SK-N-SH treated with all-trans-retinoic acid at 6 μM for 48 hours (cell line): ENCODE measurements at regions not wholly inside any gene's neighbourhood (a gene's known extent, or its start where the extent isn't known, plus 50 kb on each side); places are given as distances from the start of the nearest gene placed in this dataset.
"Not testable (repeated sequence)": the region's sequence is repeated elsewhere in the genome, so short reads cannot be mapped to it uniquely, and the experiment has no call there.

Source experiments
- ARNTL ChIP-seq: fragments of 450-650 bp; formaldehyde crosslinking; IDR thresholded peaks from 2 replicates; pipeline ENCODE4 v1.5.0; 2020; ENCODE audit warnings: low read depth, mild to moderate bottlenecking, moderate library complexity, borderline replicate concordance
- BACH2 ChIP-seq: fragments of 250-450 bp; sonication (Bioruptor Pico); IDR thresholded peaks from 2 replicates; pipeline ENCODE4 v1.9.0; 2021; ENCODE audit warnings: mild to moderate bottlenecking, borderline replicate concordance
- ESRRG ChIP-seq: fragments of 250-450 bp; sonication (Bioruptor Pico); IDR thresholded peaks from 2 replicates; pipeline ENCODE4 v1.6.1; 2021; ENCODE audit warnings: mild to moderate bottlenecking
- OSR1 ChIP-seq: fragments of 250-450 bp; sonication (Bioruptor Pico); IDR thresholded peaks from 2 replicates; pipeline ENCODE4 v1.8.0; 2022; ENCODE audit warnings: moderate library complexity, mild to moderate bottlenecking, inconsistent platforms
- TOX ChIP-seq: fragments of 250-450 bp; sonication (Bioruptor Pico); IDR thresholded peaks from 2 replicates; pipeline ENCODE4 v1.8.0; 2021; ENCODE audit warnings: mild to moderate bottlenecking, moderate library complexity, borderline replicate concordance
- TF ChIP-seq, protein P1 (sequence below): fragments of 250-450 bp; sonication (Bioruptor Pico); IDR thresholded peaks from 2 replicates; pipeline ENCODE4 v1.8.0; 2021; ENCODE audit warnings: low read depth, mild to moderate bottlenecking, moderate library complexity, borderline replicate concordance
- TF ChIP-seq, protein P2 (sequence below): fragments of 250-450 bp; sonication (Bioruptor Pico); IDR thresholded peaks from 2 replicates; pipeline ENCODE4 v1.5.0; 2020; ENCODE audit warnings: mild to moderate bottlenecking, moderate library complexity
- TF ChIP-seq, protein P3 (sequence below): fragments of 250-450 bp; sonication (Bioruptor Pico); IDR thresholded peaks from 2 replicates; pipeline ENCODE4 v1.8.0; 2020; ENCODE audit warnings: mild to moderate bottlenecking, moderate library complexity, borderline replicate concordance
- TF ChIP-seq, protein P4 (sequence below): fragments of 250-450 bp; sonication (Bioruptor Pico); IDR thresholded peaks from 2 replicates; pipeline ENCODE4 v1.5.1; 2021; ENCODE audit warnings: mild to moderate bottlenecking, moderate library complexity
- TF ChIP-seq, protein P5 (sequence below): fragments of 250-450 bp; sonication (Bioruptor Pico); IDR thresholded peaks from 2 replicates; pipeline ENCODE4 v1.5.1; 2020; ENCODE audit warnings: low read depth, mild to moderate bottlenecking, moderate library complexity

- TF ChIP-seq, protein P1, sequence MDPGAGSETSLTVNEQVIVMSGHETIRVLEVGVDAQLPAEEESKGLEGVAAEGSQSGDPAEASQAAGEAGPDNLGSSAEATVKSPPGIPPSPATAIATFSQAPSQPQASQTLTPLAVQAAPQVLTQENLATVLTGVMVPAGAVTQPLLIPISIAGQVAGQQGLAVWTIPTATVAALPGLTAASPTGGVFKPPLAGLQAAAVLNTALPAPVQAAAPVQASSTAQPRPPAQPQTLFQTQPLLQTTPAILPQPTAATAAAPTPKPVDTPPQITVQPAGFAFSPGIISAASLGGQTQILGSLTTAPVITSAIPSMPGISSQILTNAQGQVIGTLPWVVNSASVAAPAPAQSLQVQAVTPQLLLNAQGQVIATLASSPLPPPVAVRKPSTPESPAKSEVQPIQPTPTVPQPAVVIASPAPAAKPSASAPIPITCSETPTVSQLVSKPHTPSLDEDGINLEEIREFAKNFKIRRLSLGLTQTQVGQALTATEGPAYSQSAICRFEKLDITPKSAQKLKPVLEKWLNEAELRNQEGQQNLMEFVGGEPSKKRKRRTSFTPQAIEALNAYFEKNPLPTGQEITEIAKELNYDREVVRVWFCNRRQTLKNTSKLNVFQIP (CRISPR knock-in tag), result not testable (repeated sequence)
- TF ChIP-seq BACH2; ARNTL; TOX (CRISPR knock-in tag); OSR1 (CRISPR knock-in tag); ESRRG (CRISPR knock-in tag): not testable (repeated sequence)
- TF ChIP-seq, protein P2, sequence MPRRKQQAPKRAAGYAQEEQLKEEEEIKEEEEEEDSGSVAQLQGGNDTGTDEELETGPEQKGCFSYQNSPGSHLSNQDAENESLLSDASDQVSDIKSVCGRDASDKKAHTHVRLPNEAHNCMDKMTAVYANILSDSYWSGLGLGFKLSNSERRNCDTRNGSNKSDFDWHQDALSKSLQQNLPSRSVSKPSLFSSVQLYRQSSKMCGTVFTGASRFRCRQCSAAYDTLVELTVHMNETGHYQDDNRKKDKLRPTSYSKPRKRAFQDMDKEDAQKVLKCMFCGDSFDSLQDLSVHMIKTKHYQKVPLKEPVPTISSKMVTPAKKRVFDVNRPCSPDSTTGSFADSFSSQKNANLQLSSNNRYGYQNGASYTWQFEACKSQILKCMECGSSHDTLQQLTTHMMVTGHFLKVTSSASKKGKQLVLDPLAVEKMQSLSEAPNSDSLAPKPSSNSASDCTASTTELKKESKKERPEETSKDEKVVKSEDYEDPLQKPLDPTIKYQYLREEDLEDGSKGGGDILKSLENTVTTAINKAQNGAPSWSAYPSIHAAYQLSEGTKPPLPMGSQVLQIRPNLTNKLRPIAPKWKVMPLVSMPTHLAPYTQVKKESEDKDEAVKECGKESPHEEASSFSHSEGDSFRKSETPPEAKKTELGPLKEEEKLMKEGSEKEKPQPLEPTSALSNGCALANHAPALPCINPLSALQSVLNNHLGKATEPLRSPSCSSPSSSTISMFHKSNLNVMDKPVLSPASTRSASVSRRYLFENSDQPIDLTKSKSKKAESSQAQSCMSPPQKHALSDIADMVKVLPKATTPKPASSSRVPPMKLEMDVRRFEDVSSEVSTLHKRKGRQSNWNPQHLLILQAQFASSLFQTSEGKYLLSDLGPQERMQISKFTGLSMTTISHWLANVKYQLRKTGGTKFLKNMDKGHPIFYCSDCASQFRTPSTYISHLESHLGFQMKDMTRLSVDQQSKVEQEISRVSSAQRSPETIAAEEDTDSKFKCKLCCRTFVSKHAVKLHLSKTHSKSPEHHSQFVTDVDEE (CRISPR knock-in tag), result not testable (repeated sequence)
- TF ChIP-seq, protein P3, sequence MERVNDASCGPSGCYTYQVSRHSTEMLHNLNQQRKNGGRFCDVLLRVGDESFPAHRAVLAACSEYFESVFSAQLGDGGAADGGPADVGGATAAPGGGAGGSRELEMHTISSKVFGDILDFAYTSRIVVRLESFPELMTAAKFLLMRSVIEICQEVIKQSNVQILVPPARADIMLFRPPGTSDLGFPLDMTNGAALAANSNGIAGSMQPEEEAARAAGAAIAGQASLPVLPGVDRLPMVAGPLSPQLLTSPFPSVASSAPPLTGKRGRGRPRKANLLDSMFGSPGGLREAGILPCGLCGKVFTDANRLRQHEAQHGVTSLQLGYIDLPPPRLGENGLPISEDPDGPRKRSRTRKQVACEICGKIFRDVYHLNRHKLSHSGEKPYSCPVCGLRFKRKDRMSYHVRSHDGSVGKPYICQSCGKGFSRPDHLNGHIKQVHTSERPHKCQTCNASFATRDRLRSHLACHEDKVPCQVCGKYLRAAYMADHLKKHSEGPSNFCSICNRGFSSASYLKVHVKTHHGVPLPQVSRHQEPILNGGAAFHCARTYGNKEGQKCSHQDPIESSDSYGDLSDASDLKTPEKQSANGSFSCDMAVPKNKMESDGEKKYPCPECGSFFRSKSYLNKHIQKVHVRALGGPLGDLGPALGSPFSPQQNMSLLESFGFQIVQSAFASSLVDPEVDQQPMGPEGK (CRISPR knock-in tag), result not testable (repeated sequence)
- TF ChIP-seq, protein P4, sequence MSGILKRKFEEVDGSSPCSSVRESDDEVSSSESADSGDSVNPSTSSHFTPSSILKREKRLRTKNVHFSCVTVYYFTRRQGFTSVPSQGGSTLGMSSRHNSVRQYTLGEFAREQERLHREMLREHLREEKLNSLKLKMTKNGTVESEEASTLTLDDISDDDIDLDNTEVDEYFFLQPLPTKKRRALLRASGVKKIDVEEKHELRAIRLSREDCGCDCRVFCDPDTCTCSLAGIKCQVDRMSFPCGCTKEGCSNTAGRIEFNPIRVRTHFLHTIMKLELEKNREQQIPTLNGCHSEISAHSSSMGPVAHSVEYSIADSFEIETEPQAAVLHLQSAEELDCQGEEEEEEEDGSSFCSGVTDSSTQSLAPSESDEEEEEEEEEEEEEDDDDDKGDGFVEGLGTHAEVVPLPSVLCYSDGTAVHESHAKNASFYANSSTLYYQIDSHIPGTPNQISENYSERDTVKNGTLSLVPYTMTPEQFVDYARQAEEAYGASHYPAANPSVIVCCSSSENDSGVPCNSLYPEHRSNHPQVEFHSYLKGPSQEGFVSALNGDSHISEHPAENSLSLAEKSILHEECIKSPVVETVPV (CRISPR knock-in tag), result not testable (repeated sequence)
- TF ChIP-seq, protein P5, sequence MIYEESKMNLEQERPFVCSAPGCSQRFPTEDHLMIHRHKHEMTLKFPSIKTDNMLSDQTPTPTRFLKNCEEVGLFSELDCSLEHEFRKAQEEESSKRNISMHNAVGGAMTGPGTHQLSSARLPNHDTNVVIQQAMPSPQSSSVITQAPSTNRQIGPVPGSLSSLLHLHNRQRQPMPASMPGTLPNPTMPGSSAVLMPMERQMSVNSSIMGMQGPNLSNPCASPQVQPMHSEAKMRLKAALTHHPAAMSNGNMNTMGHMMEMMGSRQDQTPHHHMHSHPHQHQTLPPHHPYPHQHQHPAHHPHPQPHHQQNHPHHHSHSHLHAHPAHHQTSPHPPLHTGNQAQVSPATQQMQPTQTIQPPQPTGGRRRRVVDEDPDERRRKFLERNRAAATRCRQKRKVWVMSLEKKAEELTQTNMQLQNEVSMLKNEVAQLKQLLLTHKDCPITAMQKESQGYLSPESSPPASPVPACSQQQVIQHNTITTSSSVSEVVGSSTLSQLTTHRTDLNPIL (CRISPR knock-in tag), result not testable (repeated sequence)
Measured at GRCh38 chr15:20959299-20959698, 93.2 kb upstream of the POTEB2 start.
